ENCODE measurements at regions not wholly inside any gene's neighbourhood (a gene's known extent, or its start where the extent isn't known, plus 50 kb on each side); places are given as distances from the start of the nearest gene placed in this dataset.

GRCh38 chr5:156197042-156197635 is 129.8 kb upstream of the SGCD start:
- no peak overlapping the region for H3K27ac ChIP-seq
- H3K4me3 ChIP-seq (ENCODE audit: low read depth, low read length) = no peak overlapping the region
- in situ Hi-C loops (cut with HindIII; ENCODE audit: low pct_ligation_motif_present, low sequenced_read_pairs) = no loop called here
- no peak for TF ChIP-seq CTCF (IDR thresholded peaks at IDR 0.05; ENCODE audit: low read depth, low read length, missing control alignments)
- H3K27me3 ChIP-seq (replicated peaks) = no peaks in the 10 kb centered on the region
- no peaks in the 10 kb centered on the region for H3K36me3 ChIP-seq (replicated peaks)
- no peak for DNase-seq

DNA sequence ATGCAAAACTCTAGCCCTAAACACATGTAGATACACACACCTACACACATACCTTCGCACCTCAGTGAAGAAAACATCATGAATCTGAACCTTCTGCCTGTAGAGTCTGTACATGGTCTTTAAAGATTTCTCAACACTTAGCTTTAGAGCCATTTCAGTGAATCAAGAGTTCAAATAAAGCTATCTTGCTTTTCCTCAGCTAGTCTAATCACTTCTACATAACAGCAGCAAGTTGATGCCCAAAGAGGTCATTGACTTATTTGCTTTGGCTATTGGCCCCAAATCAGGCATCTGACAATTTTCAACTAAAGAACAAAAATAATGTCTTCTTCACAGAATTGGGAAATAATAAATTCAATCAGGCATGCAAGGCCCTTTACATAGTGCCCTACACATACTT is 127.9 kb upstream of the SGCD start:
- no peak overlapping the region for H3K4me3 ChIP-seq (ENCODE audit: low read depth, low read length)
- H3K36me3 ChIP-seq (replicated peaks) = no peaks in the 10 kb centered on the region
- no peaks in the 10 kb centered on the region for H3K27me3 ChIP-seq (replicated peaks)
- no peak for DNase-seq
- in situ Hi-C loops (cut with HindIII; ENCODE audit: low pct_ligation_motif_present, low sequenced_read_pairs) = no loop called here
- no peak for TF ChIP-seq CTCF (IDR thresholded peaks at IDR 0.05; ENCODE audit: low read depth, low read length, missing control alignments)
- no peak overlapping the region for H3K27ac ChIP-seq

GRCh38 chr5:156200938-156201787 is 125.8 kb upstream of the SGCD start:
- H3K4me3 ChIP-seq (ENCODE audit: low read depth, low read length) = no peak overlapping the region
- H3K27ac ChIP-seq = no peak overlapping the region
- DNase-seq = no peak
- H3K36me3 ChIP-seq (replicated peaks) = no peaks in the 10 kb centered on the region
- H3K27me3 ChIP-seq (replicated peaks) = no peaks in the 10 kb centered on the region
- TF ChIP-seq CTCF (IDR thresholded peaks at IDR 0.05; ENCODE audit: low read depth, low read length, missing control alignments) = no peak
- in situ Hi-C loops (cut with HindIII; ENCODE audit: low pct_ligation_motif_present, low sequenced_read_pairs) = no loop called here

DNA sequence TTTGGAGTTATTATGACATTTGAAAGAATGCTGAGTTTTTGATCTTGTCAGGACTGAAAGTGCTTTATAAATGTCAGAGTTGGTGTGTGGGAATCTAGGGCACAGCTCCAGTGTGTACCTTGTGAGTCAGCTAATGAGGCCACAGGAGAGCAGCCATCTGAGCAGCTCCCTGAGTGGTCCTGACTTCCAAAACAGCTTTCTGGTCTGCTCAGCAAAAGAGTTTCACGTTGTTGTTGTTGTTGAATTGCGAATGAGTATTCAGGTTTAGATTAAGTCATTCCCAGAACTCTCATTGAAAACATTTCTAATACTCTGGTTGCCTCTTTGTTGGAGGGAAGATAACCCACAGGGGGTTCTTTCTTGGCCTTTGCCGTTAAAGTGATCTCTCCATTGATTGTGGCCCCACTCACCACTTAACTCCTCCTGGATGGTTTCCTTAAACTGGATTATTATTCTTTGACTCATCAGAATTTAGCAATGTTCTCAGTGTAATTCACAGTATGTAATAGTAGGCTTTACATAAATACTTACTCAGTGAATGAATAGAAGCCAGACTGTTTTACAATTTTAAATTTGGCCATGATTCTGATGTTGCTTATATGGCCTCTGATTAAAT is 125.1 kb upstream of the SGCD start:
- in situ Hi-C loops (cut with HindIII; ENCODE audit: low pct_ligation_motif_present, low sequenced_read_pairs) = no loop called here
- TF ChIP-seq CTCF (IDR thresholded peaks at IDR 0.05; ENCODE audit: low read depth, low read length, missing control alignments) = no peak
- Histone ChIP-seq H3K36me3 (replicated peaks) (no peaks in the 10 kb centered on the region), H3K4me3 (ENCODE audit: low read depth, low read length) (no peak overlapping the region), H3K27ac (no peak overlapping the region), H3K27me3 (replicated peaks) (no peaks in the 10 kb centered on the region)
- DNase-seq = no peak

- DNase-seq = no peak
- in situ Hi-C loops (cut with HindIII; ENCODE audit: low pct_ligation_motif_present, low sequenced_read_pairs) = no loop called here
- Histone ChIP-seq H3K36me3 (replicated peaks) (no peaks in the 10 kb centered on the region), H3K4me3 (ENCODE audit: low read depth, low read length) (no peak overlapping the region), H3K27ac (no peak overlapping the region), H3K27me3 (replicated peaks) (no peaks in the 10 kb centered on the region)
- no peak for TF ChIP-seq CTCF (IDR thresholded peaks at IDR 0.05; ENCODE audit: low read depth, low read length, missing control alignments)
These were observed 118.7 kb upstream of the SGCD start for GRCh38 chr5:156208271-156208670.
